HG03135 (cell line): ENCODE measurements at regions not wholly inside any gene's neighbourhood (a gene's known extent, or its start where the extent isn't known, plus 50 kb on each side); places are given as distances from the start of the nearest gene placed in this dataset.

ENCODE experiments used
- ATAC-seq: cut with Tn5 transposase; IDR thresholded peaks from one replicate; pipeline ENCODE4 v1.9.1; 2021; ENCODE audit warnings: mild to moderate bottlenecking, moderate library complexity; ENCODE audit not compliant: unreplicated experiment

GRCh38 chr7:32266932-32267475, 196.8 kb upstream of the PDE1C start:
- no peak for ATAC-seq

GRCh38 chr7:32264702-32265284, 194.6 kb upstream of the PDE1C start:
- ATAC-seq, result no peak

GRCh38 chr7:32263611-32264010, 193.4 kb upstream of the PDE1C start:
- ATAC-seq, result no peak

- ATAC-seq, result no peak
Observed at GRCh38 chr7:32262315-32262714, 192.1 kb upstream of the PDE1C start.

- ATAC-seq, result peak; percentile 79
Observed at GRCh38 chr7:32259931-32260596, 189.9 kb upstream of the PDE1C start.

- no peak for ATAC-seq
Observed at GRCh38 chr7:32258265-32258664, 188.1 kb upstream of the PDE1C start.

GRCh38 chr7:32257621-32258020, 187.4 kb upstream of the PDE1C start:
- no peak for ATAC-seq

GRCh38 chr7:32256811-32257210, 186.6 kb upstream of the PDE1C start:
- ATAC-seq, result no peak

GRCh38 chr7:32256376-32256775, 186.2 kb upstream of the PDE1C start:
- ATAC-seq, result no peak

- ATAC-seq, result no peak
Observed at GRCh38 chr7:32255036-32255435, 184.8 kb upstream of the PDE1C start.

- no peak for ATAC-seq
Observed at GRCh38 chr7:32253299-32253698, 183.1 kb upstream of the PDE1C start.

GRCh38 chr7:32251659-32252058, 181.5 kb upstream of the PDE1C start:
- no peak for ATAC-seq

- no peak for ATAC-seq
Observed at GRCh38 chr7:32250471-32251260, 180.5 kb upstream of the PDE1C start.

- ATAC-seq, result no peak
Observed at GRCh38 chr7:32250003-32250402, 179.8 kb upstream of the PDE1C start.

- ATAC-seq, result no peak
Observed at GRCh38 chr7:32248522-32248921, 178.3 kb upstream of the PDE1C start.

GRCh38 chr7:32244806-32245345, 174.7 kb upstream of the PDE1C start:
- ATAC-seq, result no peak

GRCh38 chr7:32243687-32244290, 173.6 kb upstream of the PDE1C start:
- no peak for ATAC-seq

GRCh38 chr7:32242436-32242835, 172.2 kb upstream of the PDE1C start:
- ATAC-seq, result no peak

- no peak for ATAC-seq
Observed at GRCh38 chr7:32241636-32242035, 171.4 kb upstream of the PDE1C start.

- no peak for ATAC-seq
Observed at GRCh38 chr7:32239764-32240163, 169.6 kb upstream of the PDE1C start.

- ATAC-seq, result no peak
Observed at GRCh38 chr7:32228601-32229000, 158.4 kb upstream of the PDE1C start.
